ENCODE measurements at regions not wholly inside any gene's neighbourhood (a gene's known extent, or its start where the extent isn't known, plus 50 kb on each side); places are given as distances from the start of the nearest gene placed in this dataset.

DNA sequence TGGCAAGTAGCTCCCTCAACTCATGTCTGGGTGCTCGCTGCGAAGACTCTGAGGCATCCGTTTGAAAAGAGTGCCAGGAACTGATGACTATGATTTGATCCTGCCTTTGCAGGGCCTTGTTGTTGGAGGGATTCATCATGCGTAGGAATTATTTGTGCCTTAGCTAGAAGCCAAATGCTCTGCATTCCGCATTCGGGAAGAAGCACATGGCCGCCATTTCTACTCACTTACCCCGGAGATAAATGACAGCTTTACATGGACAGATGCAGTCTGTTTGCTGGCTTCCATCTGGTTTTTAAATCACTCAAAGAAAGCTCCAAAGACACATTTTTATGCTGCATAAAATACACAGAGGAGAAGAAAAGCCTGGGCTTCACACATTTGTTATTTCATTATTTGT, 363.3 kb upstream of the CDH4 start:
- no peak for DNase-seq

GRCh38 chr20:60892095-60892813, 359.8 kb upstream of the CDH4 start:
- no peak for DNase-seq

- DNase-seq: no peak
These were observed 358.0 kb upstream of the CDH4 start for GRCh38 chr20:60894091-60894490.

- no peak for DNase-seq
These were observed 356.5 kb upstream of the CDH4 start for GRCh38 chr20:60895363-60896079.

- no peak for DNase-seq
These were observed 354.1 kb upstream of the CDH4 start for GRCh38 chr20:60897976-60898375.

- DNase-seq: no peak
These were observed 352.7 kb upstream of the CDH4 start for GRCh38 chr20:60899320-60899719.

DNA sequence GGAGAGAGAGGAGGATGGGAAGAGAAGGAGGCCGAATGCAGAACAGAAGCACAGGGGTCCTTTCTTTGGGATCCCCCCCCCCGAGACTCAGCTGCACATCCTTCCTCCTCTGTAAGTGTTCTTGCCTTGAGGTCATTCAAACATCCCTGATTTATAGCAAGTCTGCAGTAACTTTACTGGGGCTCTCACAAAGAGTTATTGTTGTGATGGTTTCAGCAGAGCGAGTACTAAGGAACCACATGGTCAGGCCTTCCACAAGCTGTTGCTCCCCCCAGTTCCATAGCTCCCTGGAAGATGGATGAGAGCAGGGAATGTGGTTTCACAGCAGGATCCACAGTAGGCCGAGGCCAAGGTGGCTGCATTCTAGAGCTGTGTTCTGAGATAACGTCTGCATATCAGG, 351.4 kb upstream of the CDH4 start:
- no peak for DNase-seq

DNA sequence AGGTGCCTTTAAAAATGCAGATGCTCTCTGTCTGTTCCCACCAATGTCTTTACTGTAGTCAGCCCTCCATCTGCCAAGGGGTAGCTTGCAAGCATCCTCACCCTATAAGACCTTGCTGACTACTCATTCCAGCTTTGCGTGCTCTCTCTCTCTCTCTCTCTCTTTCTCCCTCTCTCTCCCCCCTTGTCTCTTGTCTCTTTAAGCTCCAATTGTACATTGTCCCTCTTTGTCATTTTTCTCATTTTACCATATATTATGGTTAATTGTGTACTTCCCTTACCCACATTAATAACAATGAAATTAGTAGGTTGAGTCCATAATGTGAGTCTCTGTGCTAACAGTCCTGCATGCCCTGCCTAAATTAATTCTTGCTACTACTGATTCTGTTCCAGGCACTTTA, 350.2 kb upstream of the CDH4 start:
- no peak for DNase-seq

DNA sequence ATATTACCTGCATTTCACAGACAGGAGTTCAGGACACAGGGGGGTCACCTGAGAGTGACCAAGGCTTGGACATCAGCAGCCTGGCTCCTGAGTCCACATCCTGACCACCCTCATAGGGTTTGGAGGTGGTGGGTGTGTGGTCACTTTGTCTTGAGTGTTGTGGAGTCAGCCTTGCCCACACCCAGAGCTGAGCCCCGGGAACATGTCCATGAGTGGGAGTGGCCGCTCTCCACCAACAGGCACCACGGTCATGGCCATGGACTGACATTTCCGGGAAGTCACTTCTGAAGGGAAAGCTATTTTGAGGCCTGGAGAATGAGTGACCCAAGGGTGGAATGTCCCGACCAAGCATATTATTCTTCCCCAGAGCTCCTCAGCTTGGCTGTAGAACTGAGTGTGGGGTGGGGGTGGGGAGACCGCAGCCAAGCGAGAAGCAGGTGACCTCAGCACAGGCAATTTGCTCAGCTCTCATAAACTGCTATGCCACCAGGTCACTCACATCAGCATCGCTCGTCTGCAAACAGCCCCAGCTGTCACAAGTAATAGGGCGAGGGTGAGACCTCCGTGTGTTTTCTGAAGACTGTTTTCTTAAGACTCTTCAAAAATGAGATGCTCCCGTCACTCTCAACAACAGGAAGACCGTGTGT, 348.6 kb upstream of the CDH4 start:
- no peak for DNase-seq

DNA sequence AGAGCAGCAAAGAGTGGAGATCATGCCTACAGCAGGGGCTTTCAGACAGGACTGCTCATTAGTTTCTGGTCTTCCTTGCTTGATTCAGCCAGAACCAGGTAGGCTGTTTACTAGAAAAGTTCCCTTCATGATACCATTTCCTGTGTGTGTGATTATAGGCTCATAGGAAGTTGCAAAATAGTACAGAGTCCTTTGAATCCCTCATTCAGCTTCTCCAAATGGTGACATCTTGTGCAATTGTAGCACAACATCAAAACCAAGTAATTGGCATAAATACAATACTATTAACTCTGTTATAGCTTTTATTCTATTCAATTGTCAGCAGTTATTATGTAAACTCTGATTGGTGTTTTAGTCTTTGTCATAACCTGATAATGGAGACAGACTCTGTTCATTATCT, 347.3 kb upstream of the CDH4 start:
- DNase-seq: no peak

- DNase-seq: no peak
These were observed 346.1 kb upstream of the CDH4 start for GRCh38 chr20:60905919-60906318.

- DNase-seq: no peak
These were observed 345.5 kb upstream of the CDH4 start for GRCh38 chr20:60906555-60906954.

DNA sequence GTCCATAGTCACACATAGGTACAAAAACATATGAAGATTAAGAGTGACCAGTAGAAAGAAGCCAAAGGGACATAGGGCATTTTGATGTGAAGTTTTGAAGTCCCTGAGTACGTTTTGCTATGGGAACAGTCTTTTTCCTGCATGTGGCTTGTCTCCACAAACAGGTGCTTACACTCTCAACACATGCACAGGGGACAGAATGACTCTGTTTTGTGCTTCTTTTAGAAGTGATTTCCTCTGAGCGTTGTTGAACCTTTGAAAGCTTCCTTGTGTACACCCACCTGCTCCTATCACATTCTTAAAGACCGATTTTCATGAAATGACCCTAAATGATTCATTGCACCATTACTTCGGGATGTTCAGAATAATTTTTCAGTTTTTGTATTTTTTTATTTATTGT, 338.8 kb upstream of the CDH4 start:
- DNase-seq: no peak

DNA sequence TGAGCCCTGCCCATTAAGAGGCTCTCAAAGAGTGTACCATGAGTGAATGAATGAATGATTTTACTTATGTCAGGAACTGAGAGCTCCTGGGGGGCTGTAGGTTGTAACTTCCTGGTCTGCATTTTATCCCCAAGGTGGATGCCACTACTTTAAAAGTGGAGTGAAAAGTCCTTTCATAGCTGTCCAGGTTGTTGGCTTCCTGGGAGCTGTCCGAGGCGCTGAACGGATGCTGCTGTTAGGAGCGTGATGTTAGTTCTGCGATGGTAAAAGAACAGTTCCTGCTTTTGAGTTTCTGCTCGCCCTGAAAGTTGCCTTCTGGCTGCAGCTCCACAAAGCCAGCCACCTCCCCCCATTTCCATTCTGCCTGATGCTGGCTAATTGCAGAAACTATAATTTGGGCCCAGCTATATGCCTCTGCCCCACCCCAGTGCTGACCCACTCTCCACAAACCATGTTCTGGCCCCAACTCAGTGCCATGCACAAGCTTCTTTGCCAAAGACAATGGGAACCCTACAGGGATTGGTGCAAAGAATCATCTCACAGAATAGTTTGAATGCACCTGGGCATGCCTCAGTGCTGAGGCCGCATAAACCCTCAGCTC, 330.9 kb upstream of the CDH4 start:
- DNase-seq: no peak

GRCh38 chr20:60926831-60927230, 325.2 kb upstream of the CDH4 start:
- DNase-seq: no peak

- no peak for DNase-seq
These were observed 323.7 kb upstream of the CDH4 start for GRCh38 chr20:60928341-60928740.

DNA sequence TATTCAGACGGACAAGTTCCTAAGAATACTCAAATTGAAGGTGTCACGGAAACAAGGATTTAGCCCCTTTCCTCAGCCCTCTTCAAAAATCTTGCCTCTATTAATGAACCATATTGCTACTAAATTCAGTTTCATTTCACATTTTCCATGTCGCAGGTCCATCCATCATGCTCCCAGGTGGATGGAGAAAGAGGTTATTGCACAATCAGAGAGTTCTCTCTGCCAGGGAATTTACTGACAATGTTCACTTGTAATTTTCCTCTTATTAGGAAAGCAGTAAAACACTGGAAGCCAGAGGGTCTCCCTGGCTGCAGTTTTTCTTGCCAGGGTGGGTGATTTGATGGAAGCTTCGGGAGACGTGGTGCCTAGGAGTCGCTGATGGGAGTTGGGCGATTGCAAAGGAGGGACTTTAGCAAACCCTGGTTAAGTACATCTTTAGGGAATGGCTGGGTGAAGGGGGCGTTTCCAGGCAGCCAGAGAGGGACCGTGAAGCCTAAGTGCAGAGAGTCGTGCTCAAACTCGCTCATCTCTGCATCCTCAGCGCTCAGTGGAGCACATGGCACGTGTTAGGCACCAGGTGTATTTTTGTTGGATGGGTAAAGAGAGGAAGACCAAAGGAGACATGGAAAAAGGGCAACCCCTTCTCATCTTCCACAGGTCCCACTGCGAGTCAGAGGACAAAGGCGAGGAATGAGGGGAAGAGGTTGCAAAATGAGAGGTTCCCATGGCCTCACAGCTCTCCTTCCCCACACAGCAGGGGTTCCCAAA, 321.9 kb upstream of the CDH4 start:
- DNase-seq: no peak

GRCh38 chr20:60931696-60932095, 320.4 kb upstream of the CDH4 start:
- no peak for DNase-seq

- DNase-seq: no peak
These were observed 317.3 kb upstream of the CDH4 start for GRCh38 chr20:60934724-60935123.

DNA sequence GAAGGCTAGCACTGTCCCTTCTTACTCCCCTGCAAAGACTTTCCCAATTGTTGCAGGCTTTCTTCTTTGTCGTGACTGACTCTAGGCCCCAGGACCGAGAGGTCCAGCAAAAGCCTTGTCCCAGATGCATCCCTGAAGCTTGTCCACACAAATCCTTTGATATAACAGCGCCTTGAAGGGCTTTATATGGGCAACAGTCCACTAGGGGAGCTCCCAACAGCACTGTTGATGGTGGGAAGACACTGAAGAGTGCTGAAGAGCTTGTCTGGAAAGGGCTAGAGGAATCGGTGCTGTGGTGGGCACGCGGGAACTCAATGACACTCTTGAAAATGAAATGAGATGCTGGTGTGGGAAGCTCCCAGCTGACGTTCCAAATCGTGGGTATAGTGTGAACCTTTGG, 316.1 kb upstream of the CDH4 start:
- DNase-seq: no peak

DNA sequence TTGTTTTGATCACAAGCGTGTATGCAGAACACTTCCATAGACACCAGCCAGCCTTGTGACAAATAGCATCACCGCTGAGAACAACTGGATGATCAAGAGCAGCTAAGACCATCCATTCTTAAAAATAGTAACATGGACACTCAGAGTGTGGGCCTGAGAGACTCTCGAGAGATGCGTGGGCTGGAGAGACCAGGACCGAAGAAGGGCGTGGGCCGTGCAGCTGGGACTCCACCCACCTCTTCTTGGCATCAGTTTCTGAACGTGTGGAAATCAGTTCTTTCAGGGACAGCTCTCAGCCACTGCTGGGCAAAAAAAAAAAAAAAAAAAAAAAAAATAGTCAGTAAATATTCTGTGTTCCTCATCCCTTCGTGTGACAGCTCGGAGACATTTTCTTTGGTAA, 314.5 kb upstream of the CDH4 start:
- DNase-seq: no peak

GRCh38 chr20:60941379-60941778, 310.7 kb upstream of the CDH4 start:
- DNase-seq: no peak

DNA sequence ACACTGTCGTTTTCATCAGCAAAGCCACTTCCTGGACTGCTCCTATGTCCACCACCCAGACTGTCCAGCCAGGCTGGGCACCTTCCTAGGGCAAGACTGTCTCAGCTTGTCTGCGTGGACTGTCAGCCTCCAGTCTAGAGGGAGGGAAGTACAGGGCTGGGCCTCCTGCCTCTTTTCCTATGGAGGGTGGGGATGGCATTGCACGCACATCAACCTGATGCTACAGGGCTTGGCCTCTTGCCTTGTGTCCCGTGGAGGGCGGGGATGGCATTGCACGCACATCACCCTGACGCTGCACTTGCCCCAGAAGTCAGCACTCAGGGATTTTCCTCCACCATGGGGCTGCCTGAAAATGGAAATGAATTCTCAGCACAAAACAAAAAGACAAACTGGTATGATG, 304.2 kb upstream of the CDH4 start:
- DNase-seq: no peak
